IMR-90 (cell line): ENCODE measurements at regions not wholly inside any gene's neighbourhood (a gene's known extent, or its start where the extent isn't known, plus 50 kb on each side); places are given as distances from the start of the nearest gene placed in this dataset.

ENCODE experiments used
- ATAC-seq: fragments of 200-7000 bp; cut with Tn5 transposase; 2 replicates; pipeline ENCODE4 v1.9.1; 2020; ENCODE audit warnings: low read depth, mild to moderate bottlenecking, moderate library complexity
- BruUV-seq: library from RNA; stranded (reverse); fragments of 400-500 nt; replicated peaks from 2 replicates; lab custom pipeline; 2021; lab: Mats Ljungman, UMichigan
- CTCF ChIA-PET: fragments of 300-600 bp; formaldehyde crosslinking; extraction: SDS; loops from one replicate; lab custom pipeline; 2021; ENCODE audit warnings: antibody characterized with exemption; lab: Yijun Ruan, JAX
- POLR2A ChIA-PET: fragments of 300-600 bp; sonication (Branson Sonifier 250); formaldehyde crosslinking; loops from one replicate; lab custom pipeline; 2022; ENCODE audit warnings: antibody characterized with exemption; ENCODE audit not compliant: unreplicated experiment; lab: Charles Lee
- DNase-seq: peaks from one replicate; pipeline ENCODE4 v3.0.0; 2013
- H2AFZ ChIP-seq: replicated peaks from 2 replicates; pipeline ENCODE3; 2013; ENCODE audit warnings: low read length, mild to moderate bottlenecking; ENCODE audit not compliant: poor library complexity
- H2AK5ac ChIP-seq: 2 replicates; pipeline ENCODE4 v1.6.1; 2013; ENCODE audit warnings: low read depth, low read length, inconsistent platforms
- H2AK9ac ChIP-seq: replicated peaks from 2 replicates; pipeline ENCODE3; 2013; ENCODE audit warnings: mild to moderate bottlenecking, low read depth, low read length, moderate library complexity; ENCODE audit not compliant: poor library complexity
- H2BK120ac ChIP-seq: 2 replicates; pipeline ENCODE4 v1.6.1; 2013; ENCODE audit warnings: low read depth, low read length, inconsistent platforms
- H2BK15ac ChIP-seq: 3 replicates; pipeline ENCODE4 v1.6.1; 2013; ENCODE audit warnings: low read depth, low read length, inconsistent platforms
- H2BK20ac ChIP-seq: 2 replicates; pipeline ENCODE4 v1.6.1; 2013; ENCODE audit warnings: low read depth, mild to moderate bottlenecking, inconsistent platforms, low read length, moderate library complexity
- H2BK5ac ChIP-seq: 2 replicates; pipeline ENCODE4 v1.6.1; 2013; ENCODE audit warnings: mild to moderate bottlenecking, low read depth, low read length, inconsistent platforms; ENCODE audit not compliant: poor library complexity, severe bottlenecking
- H3K14ac ChIP-seq: replicated peaks from 2 replicates; pipeline ENCODE4 v1.6.1; 2013; ENCODE audit warnings: low read depth, low read length, inconsistent platforms
- H3K18ac ChIP-seq: 2 replicates; pipeline ENCODE4 v1.6.1; 2013; ENCODE audit warnings: low read depth, low read length, control low read depth
- H3K23ac ChIP-seq: 2 replicates; pipeline ENCODE4 v1.6.1; 2013; ENCODE audit warnings: low read depth, low read length, inconsistent platforms
- H3K27ac ChIP-seq: 2 replicates; pipeline ENCODE4 v1.5.1; 2013; ENCODE audit warnings: mild to moderate bottlenecking, control low read depth, low read length; ENCODE audit not compliant: insufficient read depth
- H3K27me3 ChIP-seq: 2 replicates; pipeline ENCODE4 v1.6.1; 2013; ENCODE audit warnings: low read length; ENCODE audit not compliant: control insufficient read depth, insufficient read depth
- H3K36me3 ChIP-seq: 2 replicates; pipeline ENCODE4 v1.6.1; 2013; ENCODE audit warnings: low read length, mixed read lengths; ENCODE audit not compliant: control insufficient read depth, insufficient read depth
- H3K4ac ChIP-seq: 2 replicates; pipeline ENCODE4 v1.6.1; 2013; ENCODE audit warnings: low read depth, low read length, inconsistent platforms
- H3K4me1 ChIP-seq: 2 replicates; pipeline ENCODE4 v1.6.1; 2013; ENCODE audit warnings: low read length, mixed read lengths; ENCODE audit not compliant: control insufficient read depth, insufficient read depth
- H3K4me2 ChIP-seq: 2 replicates; pipeline ENCODE4 v1.6.1; 2013; ENCODE audit warnings: low read depth, mild to moderate bottlenecking, control low read depth, low read length, moderate library complexity
- H3K4me3 ChIP-seq: 2 replicates; pipeline ENCODE4 v1.5.1; 2013; ENCODE audit warnings: low read depth, mild to moderate bottlenecking, control low read depth, low read length, moderate library complexity; ENCODE audit not compliant: insufficient read depth
- H3K56ac ChIP-seq: 2 replicates; pipeline ENCODE4 v1.6.1; 2013; ENCODE audit warnings: low read length, inconsistent platforms; ENCODE audit not compliant: insufficient read depth; ENCODE audit errors: extremely low read depth
- H3K79me1 ChIP-seq, 2 experiments: 2 replicates each; pipeline ENCODE4 v1.6.1; 2013; ENCODE audit warnings: low read length in 2 of 2, inconsistent platforms in 1 of 2, low read depth in 1 of 2
- H3K9ac ChIP-seq: 2 replicates; pipeline ENCODE4 v1.6.1; 2013; ENCODE audit warnings: low read depth, low read length, control low read depth
- H3K9me1 ChIP-seq: 2 replicates; pipeline ENCODE4 v1.6.1; 2013; ENCODE audit warnings: low read length, inconsistent platforms; ENCODE audit not compliant: insufficient read depth
- H3K9me3 ChIP-seq: 2 replicates; pipeline ENCODE4 v1.6.1; 2013; ENCODE audit warnings: low read length; ENCODE audit not compliant: control insufficient read depth, insufficient read depth
- H4K20me1 ChIP-seq: 2 replicates; pipeline ENCODE4 v1.6.1; 2013; ENCODE audit warnings: low read length, inconsistent platforms; ENCODE audit not compliant: insufficient read depth
- H4K5ac ChIP-seq: 2 replicates; pipeline ENCODE4 v1.6.1; 2013; ENCODE audit warnings: mild to moderate bottlenecking, low read depth, low read length, control low read depth
- H4K8ac ChIP-seq, 2 experiments: 2 replicates each; pipeline ENCODE4 v1.6.1; 2013; ENCODE audit warnings: low read depth in 2 of 2, low read length in 2 of 2, control low read depth in 1 of 2, inconsistent platforms in 1 of 2
- H4K91ac ChIP-seq: 2 replicates; pipeline ENCODE4 v1.6.1; 2013; ENCODE audit warnings: low read depth, low read length, inconsistent platforms; ENCODE audit not compliant: insufficient read depth
- SMC3 ChIP-seq: fragments of 150-350 bp; IDR thresholded peaks from 2 replicates; pipeline ENCODE4 v1.6.1; 2016; ENCODE audit warnings: low read depth, mild to moderate bottlenecking, antibody characterized with exemption, low read length, moderate library complexity
- WGBS, 2 experiments: methylation state at CpG; one replicate each; pipeline versions ENCODE4 v1.1.5 to v1.1.7; 2013; ENCODE audit warnings: missing lambda C conversion rate in 2 of 2; ENCODE audit not compliant: insufficient read length in 1 of 2; ENCODE audit errors: extremely low coverage in 2 of 2; 5-methylcytosine and 5-hydroxymethylcytosine counted together
- dilution Hi-C: fragments of 300-500 bp; cut with HindIII; formaldehyde crosslinking; loops from one replicate; pipeline ENCODE4 v1.14.3; 2018; ENCODE audit warnings: low sequenced_read_pairs; ENCODE audit not compliant: unreplicated experiment
- in situ Hi-C: fragments of 300-500 bp; cut with MboI; formaldehyde crosslinking; loops from 3 replicates; pipeline ENCODE4 v1.14.3; 2019; ENCODE audit warnings: low sequenced_read_pairs, inconsistent platforms, mixed read lengths
- intact Hi-C: fragments of 100-400 bp; cut with micrococcal nuclease; formaldehyde crosslinking; loops from 2 replicates; pipeline ENCODE4 v1.10.0; 2022

- no peak overlapping the region for H3K9ac ChIP-seq
- H4K5ac ChIP-seq, result no peak overlapping the region
- H2AK9ac ChIP-seq, result no peak overlapping the region
- no peak overlapping the region for H3K18ac ChIP-seq
- ATAC-seq (no peak), DNase-seq (no peak)
- no peaks in the 10 kb centered on the region for H3K4me1 ChIP-seq
- H3K9me1 ChIP-seq, result peaks cover 4% of the 10 kb centered on the region; the same call in 1 of the 2 replicates
- POLR2A ChIA-PET, result no interaction called here
- no peaks in the 10 kb centered on the region for H4K20me1 ChIP-seq
- dilution Hi-C loops, result no loop called here
- H3K27me3 ChIP-seq, result peaks cover 2% of the 10 kb centered on the region; the same call in 1 of the 2 replicates
- H3K4me2 ChIP-seq, result peak overlapping the region; percentile 60
- no peaks in the 10 kb centered on the region for H3K9me3 ChIP-seq
- H3K23ac ChIP-seq, result no peak overlapping the region
- no peak overlapping the region for H3K14ac ChIP-seq
- H2BK20ac ChIP-seq, result no peak overlapping the region
- H3K4ac ChIP-seq, result no peak overlapping the region
- no peaks in the 10 kb centered on the region for H3K36me3 ChIP-seq
- in situ Hi-C loops, result no loop called here
- H3K27ac ChIP-seq, result no peak overlapping the region
- H2AK5ac ChIP-seq, result no peak overlapping the region
- H2AFZ ChIP-seq, result peak overlapping the region; percentile 90
- peak overlapping the region; percentile 50 for H3K4me3 ChIP-seq
- no peak overlapping the region for H4K91ac ChIP-seq
- WGBS, 2 experiments, result 80% methylated on average over 1 of the region's 9 CpGs; no CpG with 5 or more reads in 1 of the 2 experiments
- H4K8ac ChIP-seq, result no peak overlapping the region
- H3K56ac ChIP-seq, result no peak overlapping the region
- CTCF ChIA-PET, result interaction anchor here (0.9 to 1.1 kb wide), 3 partner anchors 11 to 223 kb away, joined by 3 to 7 read pairs (median 3); no protein-coding TSS in a partner anchor
- no TSS peak for BruUV-seq
- no peak for TF ChIP-seq SMC3
- H2BK15ac ChIP-seq, result no peak overlapping the region
- no peaks in the 10 kb centered on the region for H3K79me1 ChIP-seq
- H2BK5ac ChIP-seq, result no peak overlapping the region
- intact Hi-C loops, result no loop called here
- H2BK120ac ChIP-seq, result no peak overlapping the region
These were observed 89.3 kb downstream of the HNRNPD start for GRCh38 chr4:82284475-82284857.
